C4-2B (cell line): ENCODE measurements at regions not wholly inside any gene's neighbourhood (a gene's known extent, or its start where the extent isn't known, plus 50 kb on each side); places are given as distances from the start of the nearest gene placed in this dataset.

ENCODE experiments used
- CTCF ChIP-seq: fragments of 450-650 bp; conservative IDR thresholded peaks from 2 replicates; pipeline ENCODE4 v1.5.1; 2017; ENCODE audit warnings: mild to moderate bottlenecking
- ZFX ChIP-seq: fragments of 450-650 bp; IDR thresholded peaks from 2 replicates; pipeline ENCODE4 v1.6.1; 2017

GRCh38 chr22:47921906-47922305 is 1159.5 kb downstream of the TBC1D22A start:
- TF ChIP-seq CTCF (no peak), ZFX (no peak)
